GM23338 (cell line): ENCODE measurements at regions not wholly inside any gene's neighbourhood (a gene's known extent, or its start where the extent isn't known, plus 50 kb on each side); places are given as distances from the start of the nearest gene placed in this dataset.

Experiments used
- ATAC-seq: fragments of 200-7000 bp; cut with Tn5 transposase; 3 replicates; pipeline ENCODE4 v1.9.1; 2020
- DNase-seq: peaks from one replicate; pipeline ENCODE4 v3.0.0-alpha.2; 2015; ENCODE audit warnings: low spot score
- H2AFZ ChIP-seq: fragments of 200-600 bp; sonication (generic); 2 replicates; pipeline ENCODE4 v1.8.0; 2016; ENCODE audit warnings: antibody characterized with exemption, mild to moderate bottlenecking, moderate library complexity
- H3F3A ChIP-seq: fragments of 200-600 bp; sonication (generic); replicated peaks from 2 replicates; pipeline ENCODE4 v1.8.0; 2017; ENCODE audit warnings: antibody characterized with exemption, mixed run types, low read depth
- H3K27ac ChIP-seq: fragments of 200-600 bp; sonication (generic); 2 replicates; pipeline ENCODE4 v1.6.1; 2016; ENCODE audit warnings: low read depth
- H3K27me3 ChIP-seq: fragments of 200-600 bp; sonication (generic); 2 replicates; pipeline ENCODE4 v1.8.0; 2016; ENCODE audit warnings: mild to moderate bottlenecking, mixed run types, moderate library complexity; ENCODE audit not compliant: insufficient read depth
- H3K36me3 ChIP-seq: fragments of 200-600 bp; sonication (generic); 2 replicates; pipeline ENCODE4 v1.8.0; 2016; ENCODE audit warnings: mild to moderate bottlenecking; ENCODE audit not compliant: insufficient read depth
- H3K4me1 ChIP-seq: fragments of 200-600 bp; sonication (generic); 2 replicates; pipeline ENCODE4 v1.8.0; 2016; ENCODE audit warnings: mild to moderate bottlenecking, moderate library complexity; ENCODE audit not compliant: insufficient read depth
- H3K4me2 ChIP-seq: fragments of 200-600 bp; sonication (generic); 2 replicates; pipeline ENCODE4 v1.7.1; 2017; ENCODE audit warnings: mixed run types
- H3K4me3 ChIP-seq: fragments of 200-600 bp; sonication (generic); 2 replicates; pipeline ENCODE4 v1.6.1; 2016; ENCODE audit warnings: mixed run types
- H3K79me2 ChIP-seq: fragments of 200-600 bp; sonication (generic); replicated peaks from 2 replicates; pipeline ENCODE4 v1.8.0; 2017; ENCODE audit warnings: mild to moderate bottlenecking; ENCODE audit not compliant: insufficient read depth
- H3K9me2 ChIP-seq: fragments of 200-600 bp; sonication (generic); 2 replicates; pipeline ENCODE4 v1.8.0; 2017; ENCODE audit not compliant: insufficient read depth
- H4K20me1 ChIP-seq: fragments of 200-600 bp; sonication (generic); replicated peaks from 2 replicates; pipeline ENCODE4 v1.8.0; 2017; ENCODE audit warnings: mild to moderate bottlenecking; ENCODE audit not compliant: insufficient read depth
- H3K27ac Mint-ChIP-seq: 2 replicates; pipeline ENCODE4 v1.8.0; 2020; ENCODE audit warnings: inconsistent platforms, mild to moderate bottlenecking, moderate library complexity, mixed read lengths
- H3K27me3 Mint-ChIP-seq: 3 replicates; pipeline ENCODE4 v1.8.0; 2022; ENCODE audit warnings: low read depth, mild to moderate bottlenecking, moderate library complexity, mixed read lengths, inconsistent platforms; ENCODE audit not compliant: insufficient read depth, poor library complexity
- H3K36me3 Mint-ChIP-seq: 3 replicates; pipeline ENCODE4 v1.8.0; 2021; ENCODE audit warnings: low read depth, mild to moderate bottlenecking, inconsistent platforms, moderate library complexity, mixed read lengths
- H3K4me1 Mint-ChIP-seq: 3 replicates; pipeline ENCODE4 v1.8.0; 2020; ENCODE audit warnings: mild to moderate bottlenecking, inconsistent platforms, mixed read lengths
- H3K4me3 Mint-ChIP-seq: 3 replicates; pipeline ENCODE4 v1.8.0; 2021; ENCODE audit warnings: moderate library complexity, mild to moderate bottlenecking, inconsistent platforms, mixed read lengths
- H3K9me3 Mint-ChIP-seq: 3 replicates; pipeline ENCODE4 v1.8.0; 2020; ENCODE audit warnings: moderate library complexity, mild to moderate bottlenecking, inconsistent platforms, mixed read lengths
- CREB1 ChIP-seq: fragments of 250-450 bp; sonication (Bioruptor Pico); IDR thresholded peaks from 2 replicates; pipeline ENCODE4 v1.5.0; 2020; ENCODE audit warnings: low read depth, mild to moderate bottlenecking, moderate library complexity
- CTCF ChIP-seq, 2 experiments: fragments of 200-600 bp in 1 of 2; sonication (generic) in 1 of 2; conservative IDR thresholded peaks; 2 replicates each; pipeline versions ENCODE4 v1.5.1 to v1.6.1; 2016 to 2017; ENCODE audit warnings: antibody characterized with exemption in 2 of 2, low read depth in 2 of 2, mild to moderate bottlenecking in 2 of 2, moderate library complexity in 1 of 2
- ETS1 ChIP-seq: IDR thresholded peaks from 2 replicates; pipeline ENCODE4 v1.6.1; 2016; ENCODE audit warnings: antibody characterized with exemption
- EZH2 ChIP-seq: fragments of 200-600 bp; sonication (generic); IDR thresholded peaks from one replicate; pipeline ENCODE4 v1.8.0; 2017; ENCODE audit warnings: antibody characterized with exemption, mild to moderate bottlenecking, low read depth; ENCODE audit not compliant: unreplicated experiment
- EZH2phosphoT487 ChIP-seq: fragments of 200-600 bp; sonication (generic); IDR thresholded peaks from one replicate; pipeline ENCODE4 v1.8.1; 2018; ENCODE audit warnings: antibody characterized with exemption; ENCODE audit not compliant: unreplicated experiment
- JUNB ChIP-seq: IDR thresholded peaks from one replicate; pipeline ENCODE4 v1.6.1; 2016; ENCODE audit warnings: antibody characterized with exemption; ENCODE audit not compliant: unreplicated experiment
- NANOG ChIP-seq: IDR thresholded peaks from 2 replicates; pipeline ENCODE4 v1.6.1; 2016; ENCODE audit warnings: antibody characterized with exemption, borderline replicate concordance
- POLR2AphosphoS5 ChIP-seq: IDR thresholded peaks from 2 replicates; pipeline ENCODE4 v1.6.1; 2016; ENCODE audit warnings: antibody characterized with exemption, low read depth
- STAT1 ChIP-seq: IDR thresholded peaks from one replicate; pipeline ENCODE4 v1.6.1; 2016; ENCODE audit warnings: antibody characterized with exemption; ENCODE audit not compliant: unreplicated experiment
- ZNF114 ChIP-seq: fragments of 250-450 bp; sonication (Bioruptor Pico); IDR thresholded peaks from 2 replicates; pipeline ENCODE4 v1.5.0; 2020; ENCODE audit warnings: mild to moderate bottlenecking, moderate library complexity
- ZNF331 ChIP-seq: fragments of 250-450 bp; sonication (Bioruptor Pico); IDR thresholded peaks from 2 replicates; pipeline ENCODE4 v1.5.0; 2020; ENCODE audit warnings: low read depth, mild to moderate bottlenecking, moderate library complexity
- ZNF462 ChIP-seq: fragments of 250-450 bp; sonication (Bioruptor Pico); IDR thresholded peaks from 2 replicates; pipeline ENCODE4 v1.5.0; 2020; ENCODE audit warnings: mild to moderate bottlenecking, moderate library complexity

- H3F3A ChIP-seq: no peaks in the 10 kb centered on the region
- TF ChIP-seq ZNF114 (CRISPR knock-in tag) (no peak), POLR2AphosphoS5 (no peak), ETS1 (no peak)
- no peak overlapping the region for H3K27ac Mint-ChIP-seq
- no peaks in the 10 kb centered on the region for H3K27me3 ChIP-seq
- no peaks in the 10 kb centered on the region; the same call in 2 of the 3 replicates for H3K36me3 Mint-ChIP-seq
- no peak overlapping the region for H2AFZ ChIP-seq
- DNase-seq (no peak), ATAC-seq (no peak)
- H3K4me1 ChIP-seq: no peaks in the 10 kb centered on the region
- no peaks in the 10 kb centered on the region for H4K20me1 ChIP-seq
- H3K9me2 ChIP-seq: no peaks in the 10 kb centered on the region
- H3K4me3 Mint-ChIP-seq: no peak overlapping the region
- no peaks in the 10 kb centered on the region for H3K27me3 Mint-ChIP-seq
- no peak overlapping the region for H3K27ac ChIP-seq
- H3K9me3 Mint-ChIP-seq: no peaks in the 10 kb centered on the region; the same call in 2 of the 3 replicates
- no peaks in the 10 kb centered on the region for H3K79me2 ChIP-seq
- H3K36me3 ChIP-seq: no peaks in the 10 kb centered on the region
- no peak overlapping the region for H3K4me3 ChIP-seq
- peaks cover 8% of the 10 kb centered on the region; the same call in 2 of the 3 replicates for H3K4me1 Mint-ChIP-seq
- H3K4me2 ChIP-seq: no peak overlapping the region
Measured at GRCh38 chr3:87755852-87756251, 303.0 kb downstream of the CGGBP1 start.

- Mint-ChIP-seq H3K4me1 (peaks cover 3% of the 10 kb centered on the region; the same call in 2 of the 3 replicates), H3K4me3 (no peak overlapping the region), H3K36me3 (peaks cover 41% of the 10 kb centered on the region), H3K27ac (no peak overlapping the region), H3K9me3 (peaks cover 44% of the 10 kb centered on the region), H3K27me3 (peaks cover 6% of the 10 kb centered on the region)
- ATAC-seq (no peak), DNase-seq (no peak)
- Histone ChIP-seq H4K20me1 (no peaks in the 10 kb centered on the region), H3K9me2 (peaks cover 15% of the 10 kb centered on the region; the same call in 1 of the 2 replicates), H3K27ac (no peak overlapping the region), H3F3A (no peaks in the 10 kb centered on the region), H3K79me2 (no peaks in the 10 kb centered on the region), H3K27me3 (no peaks in the 10 kb centered on the region), H3K4me1 (0 out of 2 replicates have a peak, but pooled peaks cover 4% of the 10 kb centered on the region), H2AFZ (no peak overlapping the region), H3K4me3 (no peak overlapping the region), H3K36me3 (no peaks in the 10 kb centered on the region; the same call in 1 of the 2 replicates), H3K4me2 (no peak overlapping the region)
- TF ChIP-seq STAT1: no peak
- TF ChIP-seq NANOG: no peak
- TF ChIP-seq ETS1: no peak
- no peak for TF ChIP-seq ZNF462 (CRISPR knock-in tag)
- TF ChIP-seq EZH2phosphoT487: no peak
- no peak for TF ChIP-seq EZH2
- TF ChIP-seq CTCF (conservative IDR thresholded peaks at IDR 0.05; ENCODE audit: low read depth in 2 of 2): no peak
- no peak for TF ChIP-seq CREB1 (CRISPR knock-in tag)
- no peak for TF ChIP-seq JUNB
- TF ChIP-seq ZNF331 (CRISPR knock-in tag): no peak
- no peak for TF ChIP-seq ZNF114 (CRISPR knock-in tag)
Measured at GRCh38 chr3:87742250-87742649, 316.6 kb downstream of the CGGBP1 start.
